ENCODE measurements at regions not wholly inside any gene's neighbourhood (a gene's known extent, or its start where the extent isn't known, plus 50 kb on each side); places are given as distances from the start of the nearest gene placed in this dataset.

- TF ChIP-seq CTCF (conservative IDR thresholded peaks at IDR 0.05): no peak
- WGBS (ENCODE audit: extremely low coverage, insufficient read length, low lambda C conversion rate): no CpG with 5 or more reads among the region's 1 CpG
- no peak overlapping the region for H4K5ac ChIP-seq (ENCODE audit: insufficient read length, low read depth, low read length)
- H3K27me3 Mint-ChIP-seq (ENCODE audit: low read depth): no peaks in the 10 kb centered on the region
- H4K91ac ChIP-seq (ENCODE audit: insufficient read length, low read depth, low read length): no peak overlapping the region
- H3K4me2 ChIP-seq (ENCODE audit: insufficient read depth, insufficient read length, low read length): no peak overlapping the region
- peaks cover 3% of the 10 kb centered on the region in 2 experiments; a peak in 1 of 5 replicates for H3K9me3 Mint-ChIP-seq
- H3K23me2 ChIP-seq (ENCODE audit: insufficient read length, low read depth, low read length, poor library complexity, severe bottlenecking): no peaks in the 10 kb centered on the region
- H3K4me1 ChIP-seq (ENCODE audit: insufficient read depth, low read length): no peaks in the 10 kb centered on the region
- H2AK5ac ChIP-seq (ENCODE audit: insufficient read length, low read length): no peak overlapping the region
- H2BK12ac ChIP-seq (ENCODE audit: insufficient read length, low read depth, low read length): no peak overlapping the region
- no peak overlapping the region for H2AFZ ChIP-seq (ENCODE audit: low read length)
- no peaks in the 10 kb centered on the region for H3K27me3 ChIP-seq (ENCODE audit: insufficient read depth, low read length)
- H3K18ac ChIP-seq (ENCODE audit: insufficient read length, low read depth, low read length): no peak overlapping the region
- H3K4me1 Mint-ChIP-seq: no peaks in the 10 kb centered on the region; a peak in 1 of 4 replicates
- H4K20me1 ChIP-seq (ENCODE audit: control insufficient read depth, insufficient read depth, insufficient read length): no peaks in the 10 kb centered on the region
- no peak overlapping the region for H2BK20ac ChIP-seq (ENCODE audit: low read depth, low read length, poor library complexity, severe bottlenecking)
- H3K27ac ChIP-seq (ENCODE audit: insufficient read length, low read depth, low read length): no peak overlapping the region
- no peaks in the 10 kb centered on the region for H3K79me2 ChIP-seq (ENCODE audit: insufficient read depth, low read length)
- H3K79me1 ChIP-seq (ENCODE audit: insufficient read depth, low read depth, low read length, poor library complexity, severe bottlenecking): no peaks in the 10 kb centered on the region
- no peaks in the 10 kb centered on the region for H3K9me3 ChIP-seq (ENCODE audit: control insufficient read depth, low read depth, low read length)
- no peak overlapping the region for H3K56ac ChIP-seq (ENCODE audit: insufficient read length, low read depth, low read length)
- H4K8ac ChIP-seq (replicated peaks; ENCODE audit: insufficient read length, low read depth, low read length): no peak overlapping the region
- DNase-seq: no peak
- H3K4ac ChIP-seq (ENCODE audit: low read depth, low read length): no peak overlapping the region
- no peak overlapping the region for H3K4me3 Mint-ChIP-seq
- no peak overlapping the region for H3K23ac ChIP-seq (ENCODE audit: insufficient read length, low read depth, low read length)
- no peak overlapping the region for H2BK5ac ChIP-seq (ENCODE audit: insufficient read length, low read length)
- no peak overlapping the region for H3K14ac ChIP-seq (ENCODE audit: insufficient read depth, low read length)
- no peak overlapping the region for H3K9ac ChIP-seq (ENCODE audit: extremely low read depth, insufficient read length, low read length)
- no peak overlapping the region for H2BK120ac ChIP-seq (ENCODE audit: low read depth, low read length, poor library complexity, severe bottlenecking)
- no peaks in the 10 kb centered on the region; a peak in 1 of 7 replicates for H3K36me3 Mint-ChIP-seq (ENCODE audit: insufficient read depth in 1 of 3, low read depth in 3 of 3)
- H3T11ph ChIP-seq (ENCODE audit: low read length): no peak overlapping the region
- no peak overlapping the region for H3K27ac Mint-ChIP-seq
- no peak overlapping the region for H2BK15ac ChIP-seq (ENCODE audit: low read depth, low read length)
Measured at GRCh38 chr13:53747825-53748224, 719.2 kb downstream of the OLFM4 start.

Measured in H9 (cell line).